HL-60 (cell line): ENCODE measurements at regions not wholly inside any gene's neighbourhood (a gene's known extent, or its start where the extent isn't known, plus 50 kb on each side); places are given as distances from the start of the nearest gene placed in this dataset.

Experiments used
- CTCF ChIP-seq: IDR thresholded peaks from one replicate; pipeline ENCODE4 v1.5.1; 2011; ENCODE audit warnings: low read length, control low read depth, inconsistent platforms; ENCODE audit not compliant: insufficient read depth
- GABPA ChIP-seq: IDR thresholded peaks from 2 replicates; pipeline ENCODE4 v1.6.1; 2012; ENCODE audit warnings: low read depth
- POLR2AphosphoS5 ChIP-seq: IDR thresholded peaks from 2 replicates; pipeline ENCODE4 v1.6.1; 2012; ENCODE audit warnings: low read depth
- REST ChIP-seq: IDR thresholded peaks from 2 replicates; pipeline ENCODE4 v1.6.1; 2012; ENCODE audit warnings: low read depth; ENCODE audit not compliant: insufficient replicate concordance
- SPI1 ChIP-seq: IDR thresholded peaks from 2 replicates; pipeline ENCODE4 v1.6.1; 2012; ENCODE audit warnings: low read depth, mild to moderate bottlenecking, borderline replicate concordance

GRCh38 chr9:89705651-89706050, 100.8 kb downstream of the GADD45G start:
- TF ChIP-seq CTCF (no peak), REST (no peak), GABPA (no peak), POLR2AphosphoS5 (no peak), SPI1 (no peak)
